Hepatocyte (in vitro differentiated cells): ENCODE measurements at regions not wholly inside any gene's neighbourhood (a gene's known extent, or its start where the extent isn't known, plus 50 kb on each side); places are given as distances from the start of the nearest gene placed in this dataset.

Source experiments
- DNase-seq: peaks from one replicate; pipeline ENCODE4 v3.0.0-alpha.2; 2016; ENCODE audit warnings: low spot score
- H2AFZ ChIP-seq: fragments of 200-600 bp; sonication (generic); 2 replicates; pipeline ENCODE4 v1.6.0; 2016; ENCODE audit warnings: antibody characterized with exemption, mild to moderate bottlenecking
- H3K27ac ChIP-seq: fragments of 200-600 bp; sonication (generic); 2 replicates; pipeline ENCODE4 v1.5.1; 2016; ENCODE audit warnings: mild to moderate bottlenecking
- H3K27me3 ChIP-seq: fragments of 200-600 bp; sonication (generic); 2 replicates; pipeline ENCODE4 v1.6.1; 2016
- H3K36me3 ChIP-seq: fragments of 200-600 bp; sonication (generic); replicated peaks from 2 replicates; pipeline ENCODE4 v1.5.1; 2016; ENCODE audit warnings: low read depth; ENCODE audit not compliant: insufficient read depth
- H3K4me1 ChIP-seq: fragments of 200-600 bp; sonication (generic); 2 replicates; pipeline ENCODE4 v1.5.1; 2016; ENCODE audit warnings: mild to moderate bottlenecking, moderate library complexity; ENCODE audit not compliant: insufficient read depth
- H3K4me2 ChIP-seq: fragments of 200-600 bp; sonication (generic); 2 replicates; pipeline ENCODE4 v1.6.0; 2016
- H3K4me3 ChIP-seq: fragments of 200-600 bp; sonication (generic); 2 replicates; pipeline ENCODE4 v1.5.1; 2016; ENCODE audit warnings: mild to moderate bottlenecking
- H3K79me2 ChIP-seq: fragments of 200-600 bp; sonication (generic); 2 replicates; pipeline ENCODE4 v1.6.0; 2017; ENCODE audit warnings: mild to moderate bottlenecking
- H3K9me2 ChIP-seq: fragments of 200-600 bp; sonication (generic); replicated peaks from 2 replicates; pipeline ENCODE4 v1.6.0; 2017; ENCODE audit warnings: mild to moderate bottlenecking; ENCODE audit not compliant: insufficient read depth
- H3K9me3 ChIP-seq: fragments of 200-600 bp; sonication (generic); 2 replicates; pipeline ENCODE4 v1.5.1; 2016; ENCODE audit warnings: low read depth, mild to moderate bottlenecking
- H4K20me1 ChIP-seq: fragments of 200-600 bp; sonication (generic); 2 replicates; pipeline ENCODE4 v1.6.0; 2016; ENCODE audit warnings: mild to moderate bottlenecking; ENCODE audit not compliant: insufficient read depth, poor library complexity, severe bottlenecking
- CTCF ChIP-seq: fragments of 200-600 bp; sonication (generic); IDR thresholded peaks from 2 replicates; pipeline ENCODE4 v1.5.1; 2016; ENCODE audit warnings: antibody characterized with exemption, mild to moderate bottlenecking; ENCODE audit not compliant: poor library complexity
- EZH2 ChIP-seq: fragments of 200-600 bp; sonication (generic); IDR thresholded peaks from 2 replicates; pipeline ENCODE4 v1.6.1; 2016; ENCODE audit warnings: antibody characterized with exemption, mild to moderate bottlenecking, borderline replicate concordance
- EZH2phosphoT487 ChIP-seq: fragments of 200-600 bp; sonication (generic); IDR thresholded peaks from one replicate; pipeline ENCODE4 v1.6.1; 2018; ENCODE audit warnings: antibody characterized with exemption, mild to moderate bottlenecking, low read depth, moderate library complexity; ENCODE audit not compliant: unreplicated experiment, severe bottlenecking
- WGBS: methylation state at CpG from one replicate; pipeline ENCODE4 v1.1.6; 2016; ENCODE audit warnings: low lambda C conversion rate; ENCODE audit errors: missing lambda C conversion rate; 5-methylcytosine and 5-hydroxymethylcytosine counted together

- TF ChIP-seq EZH2 (no peak), CTCF (no peak), EZH2phosphoT487 (no peak)
- H3K27me3 ChIP-seq, result no peaks in the 10 kb centered on the region
- no peaks in the 10 kb centered on the region for H3K36me3 ChIP-seq
- DNase-seq, result no peak
- H3K4me3 ChIP-seq, result no peak overlapping the region
- H3K4me2 ChIP-seq, result no peak overlapping the region
- no peaks in the 10 kb centered on the region for H3K79me2 ChIP-seq
- no peak overlapping the region for H2AFZ ChIP-seq
- whole genome bisulfite sequencing, result 93% methylated on average over 7 of the region's 7 CpGs
- no peaks in the 10 kb centered on the region for H3K4me1 ChIP-seq
- no peaks in the 10 kb centered on the region for H4K20me1 ChIP-seq
- H3K9me2 ChIP-seq, result no peaks in the 10 kb centered on the region
- H3K27ac ChIP-seq, result no peak overlapping the region
- H3K9me3 ChIP-seq, result no peaks in the 10 kb centered on the region
Measured at GRCh38 chrX:39856472-39857121, 241.2 kb downstream of the BCOR start.

GRCh38 chrX:39857780-39858179 is 240.0 kb downstream of the BCOR start:
- TF ChIP-seq EZH2phosphoT487, result no peak
- TF ChIP-seq EZH2, result no peak
- no peak for TF ChIP-seq CTCF
- H3K4me3 ChIP-seq, result no peak overlapping the region
- H3K9me2 ChIP-seq, result no peaks in the 10 kb centered on the region
- no peaks in the 10 kb centered on the region for H3K36me3 ChIP-seq
- WGBS, result 81% methylated on average over 3 of the region's 3 CpGs
- no peak overlapping the region for H2AFZ ChIP-seq
- no peaks in the 10 kb centered on the region for H3K79me2 ChIP-seq
- no peaks in the 10 kb centered on the region for H3K9me3 ChIP-seq
- no peaks in the 10 kb centered on the region for H4K20me1 ChIP-seq
- no peak overlapping the region for H3K4me2 ChIP-seq
- no peak overlapping the region for H3K27ac ChIP-seq
- DNase-seq, result no peak
- no peaks in the 10 kb centered on the region for H3K27me3 ChIP-seq
- H3K4me1 ChIP-seq, result no peaks in the 10 kb centered on the region

GRCh38 chrX:39859991-39860861 is 237.5 kb downstream of the BCOR start:
- Histone ChIP-seq H3K4me2 (no peak overlapping the region), H3K36me3 (no peaks in the 10 kb centered on the region), H3K27ac (no peak overlapping the region), H3K9me2 (no peaks in the 10 kb centered on the region), H3K27me3 (no peaks in the 10 kb centered on the region), H3K79me2 (no peaks in the 10 kb centered on the region), H3K4me1 (no peaks in the 10 kb centered on the region), H4K20me1 (no peaks in the 10 kb centered on the region), H2AFZ (no peak overlapping the region), H3K9me3 (no peaks in the 10 kb centered on the region), H3K4me3 (no peak overlapping the region)
- 51% methylated on average over 13 of the region's 13 CpGs for WGBS
- DNase-seq, result peak; percentile 65
- TF ChIP-seq CTCF (no peak), EZH2 (no peak), EZH2phosphoT487 (no peak)
